MCF 10A (cell line): ENCODE measurements at regions not wholly inside any gene's neighbourhood (a gene's known extent, or its start where the extent isn't known, plus 50 kb on each side); places are given as distances from the start of the nearest gene placed in this dataset.
"Not testable (repeated sequence)": the region's sequence is repeated elsewhere in the genome, so short reads cannot be mapped to it uniquely, and the experiment has no call there.

Experiments used
- BruUV-seq: library from RNA; stranded (reverse); fragments of 400-500 nt; replicated peaks from 2 replicates; lab custom pipeline; 2021; lab: Mats Ljungman, UMichigan
- CTCF ChIA-PET: fragments of 300-600 bp; sonication (Branson Sonifier 250); formaldehyde crosslinking; extraction: SDS; loops from one replicate; lab custom pipeline; 2021; ENCODE audit warnings: antibody characterized with exemption, inconsistent platforms; lab: Yijun Ruan, JAX
- POLR2A ChIA-PET: fragments of 300-600, 350-650 bp; sonication (Branson Sonifier 250); formaldehyde crosslinking; extraction: SDS; loops from one replicate; lab custom pipeline; 2020; ENCODE audit warnings: antibody characterized with exemption, inconsistent platforms; lab: Yijun Ruan, JAX
- DNase-seq: peaks from one replicate; pipeline ENCODE4 v3.0.0-alpha.2; 2018; ENCODE audit not compliant: unreplicated experiment
- H3K27ac Mint-ChIP-seq: one replicate; pipeline ENCODE4 v1.8.0; 2022; ENCODE audit warnings: mild to moderate bottlenecking, low read depth, mixed read lengths; ENCODE audit not compliant: unreplicated experiment
- H3K27me3 Mint-ChIP-seq: one replicate; pipeline ENCODE4 v1.8.0; 2022; ENCODE audit warnings: mixed read lengths; ENCODE audit not compliant: insufficient read depth, unreplicated experiment
- H3K36me3 Mint-ChIP-seq: one replicate; pipeline ENCODE4 v1.8.0; 2022; ENCODE audit warnings: mild to moderate bottlenecking, moderate library complexity, mixed read lengths; ENCODE audit not compliant: insufficient read depth, unreplicated experiment
- H3K4me1 Mint-ChIP-seq: one replicate; pipeline ENCODE4 v1.8.0; 2022; ENCODE audit warnings: mixed read lengths; ENCODE audit not compliant: insufficient read depth, unreplicated experiment
- H3K4me3 Mint-ChIP-seq: one replicate; pipeline ENCODE4 v1.8.0; 2022; ENCODE audit warnings: mild to moderate bottlenecking, moderate library complexity, mixed read lengths; ENCODE audit not compliant: unreplicated experiment
- H3K9me3 Mint-ChIP-seq: one replicate; pipeline ENCODE4 v1.8.0; 2022; ENCODE audit warnings: mixed read lengths; ENCODE audit not compliant: unreplicated experiment
- CTCF ChIP-seq: fragments of 200-600 bp; IDR thresholded peaks from one replicate; pipeline ENCODE4 v1.8.0; 2022; ENCODE audit warnings: antibody characterized with exemption, mild to moderate bottlenecking; ENCODE audit not compliant: unreplicated experiment
- intact Hi-C: fragments of 100-400 bp; cut with micrococcal nuclease; formaldehyde crosslinking; loops from 2 replicates; pipeline ENCODE4 v1.14.1; 2022

GRCh38 chr6:110541701-110542309, 65.4 kb upstream of the SLC22A16 start:
- H3K4me3 Mint-ChIP-seq: no peak overlapping the region
- H3K27me3 Mint-ChIP-seq: no peaks in the 10 kb centered on the region
- peaks cover 31% of the 10 kb centered on the region for H3K4me1 Mint-ChIP-seq
- intact Hi-C loops: no loop called here
- H3K36me3 Mint-ChIP-seq: no peaks in the 10 kb centered on the region
- CTCF ChIA-PET: interaction anchor here (0.5 to 1.5 kb wide), 5 partner anchors 11 to 409 kb away, joined by 3 to 6 read pairs (median 3); no protein-coding TSS in a partner anchor
- POLR2A ChIA-PET: no interaction called here
- no peak for TF ChIP-seq CTCF
- peaks cover 7% of the 10 kb centered on the region for H3K9me3 Mint-ChIP-seq
- no peak for DNase-seq
- BruUV-seq: no TSS peak
- H3K27ac Mint-ChIP-seq: no peak overlapping the region

GRCh38 chr6:110539277-110540019, 63.0 kb upstream of the SLC22A16 start:
- H3K9me3 Mint-ChIP-seq, H3K27ac Mint-ChIP-seq, BruUV-seq, DNase-seq, H3K36me3 Mint-ChIP-seq, intact Hi-C loops, H3K27me3 Mint-ChIP-seq, H3K4me3 Mint-ChIP-seq: not testable (repeated sequence)
- ChIA-PET CTCF (interaction anchor here (0.6 to 2.1 kb wide), 7 partner anchors 10 to 829 kb away, joined by 3 to 13 read pairs (median 4); no protein-coding TSS in a partner anchor), POLR2A (interaction anchor here (0.9 kb wide), 1 partner anchor 276 kb away, joined by 3 read pairs; the partner anchor contains the start of gene CDK19)
- peaks cover 43% of the 10 kb centered on the region for H3K4me1 Mint-ChIP-seq

- H3K4me1 Mint-ChIP-seq: peaks cover 45% of the 10 kb centered on the region
- BruUV-seq: no TSS peak
- H3K9me3 Mint-ChIP-seq: no peaks in the 10 kb centered on the region
- no peaks in the 10 kb centered on the region for H3K36me3 Mint-ChIP-seq
- POLR2A ChIA-PET: interaction anchor here (0.8 to 1.4 kb wide), 3 partner anchors 277 to 420 kb away, joined by 3 read pairs; partner anchors contain the start of genes AMD1, CDK19 and GTF3C6
- TF ChIP-seq CTCF: no peak
- H3K27me3 Mint-ChIP-seq: no peaks in the 10 kb centered on the region
- intact Hi-C loops: no loop called here
- H3K4me3 Mint-ChIP-seq: no peak overlapping the region
- no peak overlapping the region for H3K27ac Mint-ChIP-seq
- CTCF ChIA-PET: interaction anchor here (0.7 to 2.1 kb wide), 5 partner anchors 9 to 411 kb away, joined by 3 to 13 read pairs (median 5); no protein-coding TSS in a partner anchor
- no peak for DNase-seq
Observed at GRCh38 chr6:110538416-110539160, 62.2 kb upstream of the SLC22A16 start.

- BruUV-seq: no TSS peak
- peak; percentile 97 for DNase-seq
- H3K9me3 Mint-ChIP-seq: no peaks in the 10 kb centered on the region
- H3K4me3 Mint-ChIP-seq: peak overlapping the region; percentile 30
- no peaks in the 10 kb centered on the region for H3K27me3 Mint-ChIP-seq
- H3K27ac Mint-ChIP-seq: peak overlapping the region; percentile 88
- peaks cover 36% of the 10 kb centered on the region for H3K4me1 Mint-ChIP-seq
- CTCF ChIA-PET: interaction anchor here (0.6 to 2.1 kb wide), 3 partner anchors 8 to 412 kb away, joined by 3 to 13 read pairs (median 7); no protein-coding TSS in a partner anchor
- intact Hi-C loops: no loop called here
- H3K36me3 Mint-ChIP-seq: no peaks in the 10 kb centered on the region
- no peak for TF ChIP-seq CTCF
- POLR2A ChIA-PET: interaction anchor here (0.8 to 1.4 kb wide), 4 partner anchors 14 to 421 kb away, joined by 3 read pairs; partner anchors contain the start of genes AMD1 and GTF3C6
Observed at GRCh38 chr6:110537208-110538123, 61.1 kb upstream of the SLC22A16 start.
